Osteoblast (primary cell): ENCODE measurements at regions not wholly inside any gene's neighbourhood (a gene's known extent, or its start where the extent isn't known, plus 50 kb on each side); places are given as distances from the start of the nearest gene placed in this dataset.

ENCODE experiments used
- DNase-seq: peaks from one replicate; pipeline ENCODE4 v3.0.0; 2011; ENCODE audit warnings: low spot score, mixed read lengths; ENCODE audit not compliant: insufficient read length; ENCODE audit errors: missing footprints
- H2AFZ ChIP-seq: 2 replicates; pipeline ENCODE4 v1.6.0; 2011; ENCODE audit warnings: mild to moderate bottlenecking, low read length
- H3K27ac ChIP-seq: 2 replicates; pipeline ENCODE4 v1.5.1; 2011; ENCODE audit warnings: mild to moderate bottlenecking, low read depth, low read length, moderate library complexity
- H3K27me3 ChIP-seq: 2 replicates; pipeline ENCODE4 v1.6.0; 2012; ENCODE audit warnings: mild to moderate bottlenecking, control low read depth, inconsistent platforms, low read length, moderate library complexity; ENCODE audit not compliant: insufficient read depth
- H3K36me3 ChIP-seq: 2 replicates; pipeline ENCODE4 v1.5.1; 2011; ENCODE audit warnings: mild to moderate bottlenecking, low read length, control low read depth, moderate library complexity; ENCODE audit not compliant: insufficient read depth
- H3K4me1 ChIP-seq: 2 replicates; pipeline ENCODE4 v1.5.1; 2011; ENCODE audit warnings: mild to moderate bottlenecking, low read length, control low read depth, moderate library complexity; ENCODE audit not compliant: insufficient read depth
- H3K4me2 ChIP-seq: 2 replicates; pipeline ENCODE4 v1.6.0; 2011; ENCODE audit warnings: mild to moderate bottlenecking, low read length; ENCODE audit not compliant: insufficient read depth
- H3K4me3 ChIP-seq: fragments of 200-600 bp; sonication (generic); 3 replicates; pipeline ENCODE4 v1.5.1; 2012; ENCODE audit warnings: mild to moderate bottlenecking, low read length, inconsistent platforms; ENCODE audit not compliant: insufficient read depth
- H3K79me2 ChIP-seq: 2 replicates; pipeline ENCODE4 v1.6.0; 2012; ENCODE audit warnings: mild to moderate bottlenecking, low read length, control low read depth, inconsistent platforms; ENCODE audit not compliant: insufficient read depth
- H3K9me3 ChIP-seq: 2 replicates; pipeline ENCODE4 v1.5.1; 2011; ENCODE audit warnings: low read depth, low read length, control low read depth
- H4K20me1 ChIP-seq: 2 replicates; pipeline ENCODE4 v1.6.0; 2012; ENCODE audit warnings: mild to moderate bottlenecking, low read length, control low read depth; ENCODE audit not compliant: insufficient read depth
- TF ChIP-seq, protein P1 (sequence below): IDR thresholded peaks from 2 replicates; pipeline ENCODE4 v1.5.1; 2011; ENCODE audit warnings: mild to moderate bottlenecking, low read depth, low read length, moderate library complexity; ENCODE audit errors: extremely low read depth

GRCh38 chr4:136461533-136461932 lies 1070.8 kb downstream of the PCDH18 start:
- no peaks in the 10 kb centered on the region for H3K36me3 ChIP-seq
- no peak overlapping the region for H3K4me3 ChIP-seq
- H3K4me2 ChIP-seq, result no peak overlapping the region
- H3K27me3 ChIP-seq, result no peaks in the 10 kb centered on the region
- H4K20me1 ChIP-seq, result no peaks in the 10 kb centered on the region
- no peaks in the 10 kb centered on the region for H3K4me1 ChIP-seq
- no peaks in the 10 kb centered on the region for H3K79me2 ChIP-seq
- TF ChIP-seq, protein P1, sequence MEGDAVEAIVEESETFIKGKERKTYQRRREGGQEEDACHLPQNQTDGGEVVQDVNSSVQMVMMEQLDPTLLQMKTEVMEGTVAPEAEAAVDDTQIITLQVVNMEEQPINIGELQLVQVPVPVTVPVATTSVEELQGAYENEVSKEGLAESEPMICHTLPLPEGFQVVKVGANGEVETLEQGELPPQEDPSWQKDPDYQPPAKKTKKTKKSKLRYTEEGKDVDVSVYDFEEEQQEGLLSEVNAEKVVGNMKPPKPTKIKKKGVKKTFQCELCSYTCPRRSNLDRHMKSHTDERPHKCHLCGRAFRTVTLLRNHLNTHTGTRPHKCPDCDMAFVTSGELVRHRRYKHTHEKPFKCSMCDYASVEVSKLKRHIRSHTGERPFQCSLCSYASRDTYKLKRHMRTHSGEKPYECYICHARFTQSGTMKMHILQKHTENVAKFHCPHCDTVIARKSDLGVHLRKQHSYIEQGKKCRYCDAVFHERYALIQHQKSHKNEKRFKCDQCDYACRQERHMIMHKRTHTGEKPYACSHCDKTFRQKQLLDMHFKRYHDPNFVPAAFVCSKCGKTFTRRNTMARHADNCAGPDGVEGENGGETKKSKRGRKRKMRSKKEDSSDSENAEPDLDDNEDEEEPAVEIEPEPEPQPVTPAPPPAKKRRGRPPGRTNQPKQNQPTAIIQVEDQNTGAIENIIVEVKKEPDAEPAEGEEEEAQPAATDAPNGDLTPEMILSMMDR, result no peak
- no peak for DNase-seq
- no peak overlapping the region for H3K27ac ChIP-seq
- no peak overlapping the region for H2AFZ ChIP-seq
- H3K9me3 ChIP-seq, result peaks cover 2% of the 10 kb centered on the region

DNA sequence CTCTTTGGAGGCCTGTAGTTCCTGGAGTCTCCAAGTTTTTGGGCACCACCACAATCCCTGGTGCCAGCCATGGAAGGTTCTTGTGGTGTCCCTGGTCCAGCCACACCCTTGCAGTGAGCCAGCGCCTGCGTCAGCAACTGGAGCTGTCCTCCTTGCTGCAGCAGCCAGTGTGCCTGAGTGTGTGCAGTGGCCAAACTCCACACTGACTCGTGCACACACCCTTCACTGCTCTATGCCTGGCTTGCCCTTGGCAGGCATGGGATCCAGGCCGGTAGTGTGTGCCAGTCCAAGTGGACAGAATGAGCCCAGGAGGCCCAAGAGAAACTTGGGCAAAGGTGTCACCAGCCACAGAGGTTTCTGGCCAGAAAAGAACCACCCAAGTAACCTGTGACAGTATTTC lies 1074.0 kb downstream of the PCDH18 start:
- H3K27ac ChIP-seq, result no peak overlapping the region
- no peak for DNase-seq
- no peak overlapping the region for H2AFZ ChIP-seq
- H3K79me2 ChIP-seq, result no peaks in the 10 kb centered on the region
- H4K20me1 ChIP-seq, result no peaks in the 10 kb centered on the region
- H3K4me1 ChIP-seq, result no peaks in the 10 kb centered on the region
- H3K27me3 ChIP-seq, result no peaks in the 10 kb centered on the region
- no peak overlapping the region for H3K4me3 ChIP-seq
- peaks cover 2% of the 10 kb centered on the region for H3K9me3 ChIP-seq
- H3K36me3 ChIP-seq, result no peaks in the 10 kb centered on the region
- H3K4me2 ChIP-seq, result no peak overlapping the region
- TF ChIP-seq, protein P1, result no peak

GRCh38 chr4:136457577-136457976 lies 1074.7 kb downstream of the PCDH18 start:
- no peaks in the 10 kb centered on the region for H3K27me3 ChIP-seq
- no peaks in the 10 kb centered on the region for H3K4me1 ChIP-seq
- H3K4me2 ChIP-seq, result no peak overlapping the region
- H3K4me3 ChIP-seq, result no peak overlapping the region
- DNase-seq, result no peak
- TF ChIP-seq, protein P1, result no peak
- H2AFZ ChIP-seq, result no peak overlapping the region
- no peak overlapping the region for H3K27ac ChIP-seq
- no peaks in the 10 kb centered on the region for H4K20me1 ChIP-seq
- no peaks in the 10 kb centered on the region for H3K79me2 ChIP-seq
- H3K36me3 ChIP-seq, result no peaks in the 10 kb centered on the region
- peaks cover 2% of the 10 kb centered on the region for H3K9me3 ChIP-seq

- TF ChIP-seq, protein P1, result no peak
- Histone ChIP-seq H3K4me2 (no peak overlapping the region), H3K27me3 (no peaks in the 10 kb centered on the region), H3K4me3 (no peak overlapping the region), H3K9me3 (peaks cover 2% of the 10 kb centered on the region), H4K20me1 (no peaks in the 10 kb centered on the region), H3K27ac (no peak overlapping the region), H3K79me2 (no peaks in the 10 kb centered on the region), H3K4me1 (no peaks in the 10 kb centered on the region), H2AFZ (no peak overlapping the region), H3K36me3 (no peaks in the 10 kb centered on the region)
- no peak for DNase-seq
Measured at GRCh38 chr4:136457004-136457403, 1075.3 kb downstream of the PCDH18 start.
